HTR-8/SVneo (cell line): ENCODE measurements at regions not wholly inside any gene's neighbourhood (a gene's known extent, or its start where the extent isn't known, plus 50 kb on each side); places are given as distances from the start of the nearest gene placed in this dataset.
A peak's percentile ranks its signal among the peaks of the same experiment; 100 is the strongest.

Source experiments
- DNase-seq: peaks from one replicate; pipeline ENCODE4 v3.0.0; 2011; ENCODE audit warnings: low spot score, mixed read lengths; ENCODE audit not compliant: insufficient read length
- FAIRE-seq: peaks from 2 replicates; lab custom pipeline; 2011; peaks lifted over from hg19 to GRCh38; lab: Jason Lieb, UNC

- DNase-seq, result no peak
- FAIRE-seq, result no peak
Observed at GRCh38 chr7:47149971-47150370, 431.9 kb downstream of the TNS3 start.

- FAIRE-seq, result no peak
Observed at GRCh38 chr7:47149208-47149839, 432.6 kb downstream of the TNS3 start.

GRCh38 chr7:47148536-47149207 lies 433.2 kb downstream of the TNS3 start:
- no peak for FAIRE-seq

More at GRCh38 chr7:47149208-47149839, 432.6 kb downstream of the TNS3 start:
- DNase-seq, result no peak

GRCh38 chr7:47147213-47147631 lies 434.7 kb downstream of the TNS3 start:
- FAIRE-seq (peak; percentile 26), DNase-seq (no peak)

More at GRCh38 chr7:47148536-47149207, 433.2 kb downstream of the TNS3 start:
- DNase-seq, result no peak

GRCh38 chr7:47145982-47146381 lies 435.9 kb downstream of the TNS3 start:
- DNase-seq (no peak), FAIRE-seq (no peak)

- no peak for FAIRE-seq
Observed at GRCh38 chr7:47145186-47145725, 436.7 kb downstream of the TNS3 start.

GRCh38 chr7:47143339-47143738 lies 438.6 kb downstream of the TNS3 start:
- no peak for FAIRE-seq
- no peak for DNase-seq

More at GRCh38 chr7:47145186-47145725, 436.7 kb downstream of the TNS3 start:
- no peak for DNase-seq

- no peak for FAIRE-seq
- no peak for DNase-seq
Observed at GRCh38 chr7:47142867-47143175, 439.1 kb downstream of the TNS3 start.

- DNase-seq, result no peak
- no peak for FAIRE-seq
Observed at GRCh38 chr7:47142169-47142866, 439.6 kb downstream of the TNS3 start.

GRCh38 chr7:47132471-47132870 lies 449.4 kb downstream of the TNS3 start:
- DNase-seq (no peak), FAIRE-seq (no peak)

GRCh38 chr7:47128700-47129099 lies 453.2 kb downstream of the TNS3 start:
- FAIRE-seq, result no peak
- DNase-seq, result no peak

- no peak for DNase-seq
- no peak for FAIRE-seq
Observed at GRCh38 chr7:47125529-47125928, 456.4 kb downstream of the TNS3 start.

GRCh38 chr7:47119261-47119865 lies 462.5 kb downstream of the TNS3 start:
- FAIRE-seq (no peak), DNase-seq (no peak)

GRCh38 chr7:47104206-47104549 lies 477.7 kb downstream of the TNS3 start:
- no peak for FAIRE-seq
- no peak for DNase-seq

GRCh38 chr7:47103498-47104205 lies 478.3 kb downstream of the TNS3 start:
- FAIRE-seq (no peak), DNase-seq (no peak)

- no peak for FAIRE-seq
Observed at GRCh38 chr7:47102331-47102841, 479.5 kb downstream of the TNS3 start.

GRCh38 chr7:47100817-47101435 lies 481.0 kb downstream of the TNS3 start:
- DNase-seq (peak; percentile 39), FAIRE-seq (peak; percentile 28)

More at GRCh38 chr7:47102331-47102841, 479.5 kb downstream of the TNS3 start:
- no peak for DNase-seq

- no peak for FAIRE-seq
Observed at GRCh38 chr7:47100148-47100816, 481.6 kb downstream of the TNS3 start.

GRCh38 chr7:47097431-47097830 lies 484.5 kb downstream of the TNS3 start:
- no peak for DNase-seq
- no peak for FAIRE-seq

More at GRCh38 chr7:47100148-47100816, 481.6 kb downstream of the TNS3 start:
- DNase-seq, result no peak
